Neural cell (in vitro differentiated cells): ENCODE measurements at regions not wholly inside any gene's neighbourhood (a gene's known extent, or its start where the extent isn't known, plus 50 kb on each side); places are given as distances from the start of the nearest gene placed in this dataset.

Source experiments
- H2AFZ ChIP-seq: fragments of 200-600, 300-800 bp; sonication (generic), shearing (Covaris generic); 2 replicates; pipeline ENCODE4 v1.6.0; 2014; ENCODE audit warnings: low read depth, mild to moderate bottlenecking, antibody characterized with exemption, low read length, moderate library complexity
- H3F3A ChIP-seq: fragments of 200-600 bp; shearing (Covaris generic); 2 replicates; pipeline ENCODE4 v1.6.1; 2016; ENCODE audit warnings: mild to moderate bottlenecking, moderate library complexity, mixed read lengths, antibody characterized with exemption, low read length; ENCODE audit not compliant: insufficient read depth, poor library complexity, severe bottlenecking
- H3K27ac ChIP-seq: fragments of 200-600, 300-800 bp; sonication (generic), shearing (Covaris generic); 2 replicates; pipeline ENCODE4 v1.5.1; 2014; ENCODE audit warnings: mild to moderate bottlenecking, low read length, moderate library complexity
- H3K27me3 ChIP-seq: fragments of 300-800, 200-600 bp; sonication (generic), shearing (Covaris generic); 2 replicates; pipeline ENCODE4 v1.6.0; 2014; ENCODE audit warnings: mild to moderate bottlenecking, low read depth, low read length, moderate library complexity; ENCODE audit not compliant: insufficient read depth
- H3K36me3 ChIP-seq: fragments of 300-800, 200-600 bp; sonication (generic), shearing (Covaris generic); 2 replicates; pipeline ENCODE4 v1.5.1; 2014; ENCODE audit warnings: mild to moderate bottlenecking, antibody characterized with exemption, low read length, moderate library complexity; ENCODE audit not compliant: insufficient read depth
- H3K4me2 ChIP-seq: fragments of 300-800, 200-600 bp; sonication (generic), shearing (Covaris generic); 2 replicates; pipeline ENCODE4 v1.6.0; 2014; ENCODE audit warnings: mild to moderate bottlenecking, low read length
- H3K4me3 ChIP-seq: fragments of 300-800, 200-600 bp; sonication (generic), shearing (Covaris generic); 2 replicates; pipeline ENCODE4 v1.5.1; 2014; ENCODE audit warnings: mild to moderate bottlenecking, low read length, moderate library complexity
- H3K79me2 ChIP-seq: fragments of 200-600 bp; shearing (Covaris generic); replicated peaks from 2 replicates; pipeline ENCODE4 v1.6.0; 2014; ENCODE audit warnings: mild to moderate bottlenecking, low read length, moderate library complexity; ENCODE audit not compliant: insufficient read depth
- H3K9ac ChIP-seq: fragments of 300-800, 200-600 bp; sonication (generic), shearing (Covaris generic); 2 replicates; pipeline ENCODE4 v1.6.1; 2016; ENCODE audit warnings: mild to moderate bottlenecking, low read length, mixed read lengths
- H3K9me2 ChIP-seq: fragments of 200-600 bp; shearing (Covaris generic); 2 replicates; pipeline ENCODE4 v1.6.1; 2016; ENCODE audit warnings: mild to moderate bottlenecking, low read length, mixed read lengths; ENCODE audit not compliant: insufficient read depth
- H3K9me3 ChIP-seq: fragments of 200-600, 300-800 bp; sonication (generic), shearing (Covaris generic); 2 replicates; pipeline ENCODE4 v1.6.1; 2016; ENCODE audit warnings: mild to moderate bottlenecking, mixed run types, low read length, moderate library complexity, mixed read lengths
- H4K20me1 ChIP-seq: fragments of 200-600 bp; shearing (Covaris generic); 2 replicates; pipeline ENCODE4 v1.6.1; 2016; ENCODE audit warnings: mild to moderate bottlenecking, mixed run types; ENCODE audit not compliant: insufficient read depth
- CTCF ChIP-seq: fragments of 450-650 bp; IDR thresholded peaks from 2 replicates; pipeline ENCODE4 v1.5.1; 2014; ENCODE audit warnings: antibody characterized with exemption, mild to moderate bottlenecking, moderate library complexity; ENCODE audit not compliant: poor library complexity, severe bottlenecking
- EP300 ChIP-seq: fragments of 450-650 bp; conservative IDR thresholded peaks from 2 replicates; pipeline ENCODE4 v1.6.1; 2014; ENCODE audit warnings: antibody characterized with exemption, mild to moderate bottlenecking, moderate library complexity; ENCODE audit not compliant: poor library complexity, severe bottlenecking
- EZH2 ChIP-seq: fragments of 200-600, 300-800 bp; shearing (Covaris generic), sonication (generic); IDR thresholded peaks from 2 replicates; pipeline ENCODE4 v1.6.1; 2014; ENCODE audit warnings: antibody characterized with exemption, low read length, borderline replicate concordance, mild to moderate bottlenecking; ENCODE audit not compliant: insufficient read depth, poor library complexity, severe bottlenecking
- MXI1 ChIP-seq: fragments of 450-650 bp; conservative IDR thresholded peaks from 2 replicates; pipeline ENCODE4 v1.6.1; 2014; ENCODE audit warnings: antibody characterized with exemption, mild to moderate bottlenecking; ENCODE audit not compliant: poor library complexity, severe bottlenecking
- POLR2AphosphoS5 ChIP-seq: IDR thresholded peaks from 2 replicates; pipeline ENCODE4 v1.6.1; 2012
- RAD21 ChIP-seq: fragments of 450-650 bp; conservative IDR thresholded peaks from 2 replicates; pipeline ENCODE4 v1.6.1; 2014; ENCODE audit warnings: antibody characterized with exemption, mild to moderate bottlenecking, moderate library complexity
- REST ChIP-seq: IDR thresholded peaks from 2 replicates; pipeline ENCODE4 v1.6.1; 2012; ENCODE audit warnings: borderline replicate concordance
- SMC3 ChIP-seq: fragments of 450-650 bp; conservative IDR thresholded peaks from 2 replicates; pipeline ENCODE4 v1.6.1; 2014; ENCODE audit warnings: antibody characterized with exemption, mild to moderate bottlenecking, moderate library complexity; ENCODE audit not compliant: poor library complexity
- TAF1 ChIP-seq: IDR thresholded peaks from 2 replicates; pipeline ENCODE4 v1.6.1; 2012; ENCODE audit warnings: low read depth

DNA sequence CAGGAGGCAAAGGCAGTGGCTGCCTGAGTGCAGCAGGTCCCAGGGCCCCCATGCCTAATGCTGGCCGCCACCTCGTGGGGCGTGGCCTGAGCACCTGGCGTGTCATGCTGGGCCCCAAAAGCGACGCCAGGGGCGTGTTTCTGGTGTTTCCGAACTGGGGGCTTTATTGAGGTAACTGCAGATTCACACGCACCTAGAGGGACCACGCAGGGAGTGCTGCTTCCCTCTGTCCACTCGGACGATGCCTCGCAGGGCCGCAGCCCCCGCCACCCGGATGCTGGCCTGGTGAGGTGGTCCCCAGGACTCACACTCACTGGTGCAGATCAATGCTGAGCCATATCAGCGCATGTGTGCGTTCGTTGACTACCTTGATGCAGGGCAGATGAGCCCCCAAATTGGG lies 736.2 kb downstream of the BRD1 start:
- no peaks in the 10 kb centered on the region for H4K20me1 ChIP-seq
- H3K27me3 ChIP-seq = no peaks in the 10 kb centered on the region
- H3K4me3 ChIP-seq = no peak overlapping the region
- H3K9me2 ChIP-seq = no peaks in the 10 kb centered on the region
- H3K9ac ChIP-seq = no peak overlapping the region
- H3K79me2 ChIP-seq = no peaks in the 10 kb centered on the region
- no peak overlapping the region for H2AFZ ChIP-seq
- H3K36me3 ChIP-seq = no peaks in the 10 kb centered on the region
- no peak overlapping the region for H3K27ac ChIP-seq
- H3F3A ChIP-seq = no peaks in the 10 kb centered on the region
- no peak for TF ChIP-seq EP300
- no peak for TF ChIP-seq SMC3
- no peak overlapping the region for H3K4me2 ChIP-seq
- H3K9me3 ChIP-seq = no peaks in the 10 kb centered on the region

GRCh38 chr22:49090853-49091135 lies 736.9 kb downstream of the BRD1 start:
- no peaks in the 10 kb centered on the region for H3K9me2 ChIP-seq
- no peak overlapping the region for H3K27ac ChIP-seq
- H3F3A ChIP-seq = no peaks in the 10 kb centered on the region
- no peaks in the 10 kb centered on the region for H3K27me3 ChIP-seq
- no peaks in the 10 kb centered on the region for H4K20me1 ChIP-seq
- H2AFZ ChIP-seq = no peak overlapping the region
- H3K79me2 ChIP-seq = no peaks in the 10 kb centered on the region
- no peaks in the 10 kb centered on the region for H3K36me3 ChIP-seq
- TF ChIP-seq EP300 = no peak
- no peak for TF ChIP-seq MXI1
- no peak for TF ChIP-seq TAF1
- TF ChIP-seq RAD21 = no peak
- no peak for TF ChIP-seq CTCF
- no peak for TF ChIP-seq EZH2
- TF ChIP-seq REST = no peak
- no peak for TF ChIP-seq POLR2AphosphoS5
- no peak for TF ChIP-seq SMC3
- H3K9ac ChIP-seq = no peak overlapping the region
- no peaks in the 10 kb centered on the region for H3K9me3 ChIP-seq
- no peak overlapping the region for H3K4me3 ChIP-seq
- H3K4me2 ChIP-seq = no peak overlapping the region
